Tibial nerve (tissue), 4 donors: ENCODE measurements at regions not wholly inside any gene's neighbourhood (a gene's known extent, or its start where the extent isn't known, plus 50 kb on each side); places are given as distances from the start of the nearest gene placed in this dataset.

Experiments
- DNase-seq, 2 donors: peaks; one replicate each; pipeline ENCODE4 v3.0.0-alpha.2; 2019; ENCODE audit warnings: low spot score in 2 of 2
- H3K27ac ChIP-seq, 4 donors: fragments of 200-600 bp; sonication (generic) in 3 of 4; one replicate each; pipeline ENCODE4 v1.5.1; 2017 to 2019; ENCODE audit warnings: mild to moderate bottlenecking in 1 of 4
- H3K27me3 ChIP-seq, 2 donors: fragments of 200-600 bp; sonication (generic) in 1 of 2; one replicate each; pipeline versions ENCODE4 v1.5.1 to v1.6.0; 2017 to 2019
- H3K36me3 ChIP-seq, 3 donors: fragments of 200-600 bp; sonication (generic); one replicate each; pipeline ENCODE4 v1.5.1; 2018 to 2019
- H3K4me1 ChIP-seq, 4 donors: fragments of 200-600 bp; sonication (generic) in 3 of 4; one replicate each; pipeline ENCODE4 v1.5.1; 2017 to 2019
- H3K4me3 ChIP-seq, 4 donors: fragments of 200-600 bp; sonication (generic) in 3 of 4; one replicate each; pipeline ENCODE4 v1.5.1; 2017 to 2019; ENCODE audit warnings: mild to moderate bottlenecking in 1 of 4, moderate library complexity in 1 of 4
- H3K9me3 ChIP-seq, 4 donors: fragments of 200-600 bp; sonication (generic) in 3 of 4; one replicate each; pipeline ENCODE4 v1.5.1; 2017 to 2019
- CTCF ChIP-seq, 5 experiments: fragments of 200-600 bp in 3 of 5; fragments of 450-650 bp in 2 of 5; sonication (generic) in 3 of 5; IDR thresholded peaks; one replicate each; pipeline ENCODE4 v1.5.1; 2016 to 2019; ENCODE audit warnings: antibody characterized with exemption in 5 of 5, mild to moderate bottlenecking in 3 of 5, moderate library complexity in 2 of 5
- EP300 ChIP-seq, 2 donors: sonication (generic); formaldehyde crosslinking; IDR thresholded peaks; one replicate each; pipeline ENCODE4 v1.6.1; 2017; ENCODE audit warnings: antibody characterized with exemption in 2 of 2, mild to moderate bottlenecking in 1 of 2
- POLR2A ChIP-seq, 2 donors: fragments of 450-650 bp; IDR thresholded peaks; one replicate each; pipeline ENCODE4 v1.6.1; 2017; ENCODE audit warnings: antibody characterized with exemption in 2 of 2, mild to moderate bottlenecking in 2 of 2, moderate library complexity in 2 of 2
- WGBS, 2 donors: methylation state at CpG; one replicate each; pipeline ENCODE4 v1.1.5; 2018; 5-methylcytosine and 5-hydroxymethylcytosine counted together

GRCh38 chr5:51018423-51018822 lies 352.0 kb downstream of the PARP8 start:
- WGBS, 2 donors, result 95 to 97% methylated on average over 2 of the region's 2 CpGs
- no peaks in the 10 kb centered on the region for H3K27me3 ChIP-seq
- no peak for DNase-seq
- no peaks in the 10 kb centered on the region for H3K9me3 ChIP-seq
- no peaks in the 10 kb centered on the region for H3K4me1 ChIP-seq
- H3K4me3 ChIP-seq, result no peak overlapping the region
- TF ChIP-seq CTCF (IDR thresholded peaks at IDR 0.05) (no peak), POLR2A (IDR thresholded peaks at IDR 0.05) (no peak), EP300 (IDR thresholded peaks at IDR 0.05) (no peak)
- no peak overlapping the region for H3K27ac ChIP-seq
- H3K36me3 ChIP-seq, result no peaks in the 10 kb centered on the region

GRCh38 chr5:51024263-51024662 lies 357.8 kb downstream of the PARP8 start:
- no peaks in the 10 kb centered on the region for H3K9me3 ChIP-seq
- no peaks in the 10 kb centered on the region for H3K27me3 ChIP-seq
- no peak overlapping the region for H3K4me3 ChIP-seq
- H3K4me1 ChIP-seq, result no peaks in the 10 kb centered on the region
- no peak for DNase-seq
- no peak overlapping the region for H3K27ac ChIP-seq
- TF ChIP-seq CTCF (IDR thresholded peaks at IDR 0.05), result no peak
- no peak for TF ChIP-seq EP300 (IDR thresholded peaks at IDR 0.05)
- no peak for TF ChIP-seq POLR2A (IDR thresholded peaks at IDR 0.05)
- H3K36me3 ChIP-seq, result no peaks in the 10 kb centered on the region

GRCh38 chr5:51027271-51027670 lies 356.0 kb upstream of the ISL1 start:
- Histone ChIP-seq H3K27ac (no peak overlapping the region), H3K4me3 (no peak overlapping the region), H3K4me1 (no peaks in the 10 kb centered on the region), H3K27me3 (no peaks in the 10 kb centered on the region), H3K9me3 (no peaks in the 10 kb centered on the region), H3K36me3 (no peaks in the 10 kb centered on the region)
- WGBS, 2 donors, result 38 to 58% methylated on average over 1 of the region's 1 CpG
- no peak for TF ChIP-seq CTCF (IDR thresholded peaks at IDR 0.05)
- TF ChIP-seq POLR2A (IDR thresholded peaks at IDR 0.05), result no peak
- no peak for TF ChIP-seq EP300 (IDR thresholded peaks at IDR 0.05)
- DNase-seq, result no peak

GRCh38 chr5:51028394-51028793 lies 354.9 kb upstream of the ISL1 start:
- Histone ChIP-seq H3K27me3 (no peaks in the 10 kb centered on the region), H3K4me1 (no peaks in the 10 kb centered on the region), H3K36me3 (no peaks in the 10 kb centered on the region), H3K4me3 (no peak overlapping the region), H3K27ac (no peak overlapping the region), H3K9me3 (no peaks in the 10 kb centered on the region)
- 40 to 47% methylated on average over 1 of the region's 1 CpG for WGBS, 2 donors
- no peak for DNase-seq
- TF ChIP-seq EP300 (IDR thresholded peaks at IDR 0.05), result no peak
- no peak for TF ChIP-seq CTCF (IDR thresholded peaks at IDR 0.05)
- no peak for TF ChIP-seq POLR2A (IDR thresholded peaks at IDR 0.05)

GRCh38 chr5:51033215-51033614 lies 350.0 kb upstream of the ISL1 start:
- Histone ChIP-seq H3K27me3 (no peaks in the 10 kb centered on the region), H3K4me1 (no peaks in the 10 kb centered on the region), H3K4me3 (no peak overlapping the region), H3K36me3 (no peaks in the 10 kb centered on the region), H3K27ac (no peak overlapping the region), H3K9me3 (no peaks in the 10 kb centered on the region)
- 78 to 83% methylated on average over 4 of the region's 4 CpGs for WGBS, 2 donors
- TF ChIP-seq EP300 (IDR thresholded peaks at IDR 0.05), result no peak
- no peak for TF ChIP-seq POLR2A (IDR thresholded peaks at IDR 0.05)
- DNase-seq, result no peak

GRCh38 chr5:51034222-51034901 lies 348.9 kb upstream of the ISL1 start:
- Histone ChIP-seq H3K4me3 (no peak overlapping the region), H3K27me3 (no peaks in the 10 kb centered on the region), H3K27ac (no peak overlapping the region), H3K9me3 (no peaks in the 10 kb centered on the region), H3K36me3 (no peaks in the 10 kb centered on the region), H3K4me1 (no peaks in the 10 kb centered on the region)
- WGBS, 2 donors, result 89 to 92% methylated on average over 1 of the region's 1 CpG
- TF ChIP-seq EP300 (IDR thresholded peaks at IDR 0.05) (no peak), POLR2A (IDR thresholded peaks at IDR 0.05) (no peak), CTCF (IDR thresholded peaks at IDR 0.05) (no peak)
- no peak for DNase-seq
